Breast epithelium (tissue), 3 donors: ENCODE measurements at regions not wholly inside any gene's neighbourhood (a gene's known extent, or its start where the extent isn't known, plus 50 kb on each side); places are given as distances from the start of the nearest gene placed in this dataset.

Source experiments
- CTCF ChIP-seq, 3 donors: fragments of 450-650 bp; IDR thresholded peaks; one replicate each; pipeline ENCODE4 v1.5.1; 2016 to 2017; ENCODE audit warnings: antibody characterized with exemption in 3 of 3, mild to moderate bottlenecking in 3 of 3, moderate library complexity in 3 of 3
- POLR2A ChIP-seq: fragments of 450-650 bp; IDR thresholded peaks from one replicate; pipeline ENCODE4 v1.6.1; 2016; ENCODE audit warnings: antibody characterized with exemption, mild to moderate bottlenecking, moderate library complexity
- POLR2AphosphoS5 ChIP-seq, 3 donors: sonication (generic); formaldehyde crosslinking; IDR thresholded peaks; one replicate each; pipeline ENCODE4 v1.6.1; 2017; ENCODE audit warnings: antibody characterized with exemption in 3 of 3

- no peak for TF ChIP-seq POLR2AphosphoS5 (IDR thresholded peaks at IDR 0.05)
- TF ChIP-seq POLR2A = no peak
- no peak for TF ChIP-seq CTCF (IDR thresholded peaks at IDR 0.05)
These were observed 1216.0 kb upstream of the PCDH20 start for GRCh38 chr13:62631619-62632018.
